ENCODE measurements at regions not wholly inside any gene's neighbourhood (a gene's known extent, or its start where the extent isn't known, plus 50 kb on each side); places are given as distances from the start of the nearest gene placed in this dataset.

DNA sequence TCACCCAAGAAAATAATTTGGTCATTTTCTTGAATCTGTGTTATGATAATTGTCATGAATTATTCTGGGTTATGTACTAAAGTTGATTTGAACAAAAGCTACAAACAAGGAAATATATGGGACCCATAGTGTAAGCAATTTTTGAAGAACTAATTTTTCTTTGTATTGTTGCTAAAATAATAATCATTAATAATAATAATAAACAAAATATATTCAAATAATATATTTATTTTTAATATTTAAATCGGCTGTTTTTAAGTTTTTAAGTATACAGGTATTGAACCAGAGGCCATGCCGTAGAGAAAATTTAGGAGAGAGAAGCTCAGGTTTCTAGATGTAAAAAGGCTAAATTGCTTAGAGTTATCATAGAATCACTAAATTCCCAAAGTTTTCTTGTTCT is 747.3 kb downstream of the LUZP2 start:
- TF ChIP-seq POLR2A (IDR thresholded peaks at IDR 0.05), result no peak
- TF ChIP-seq, protein P1, sequence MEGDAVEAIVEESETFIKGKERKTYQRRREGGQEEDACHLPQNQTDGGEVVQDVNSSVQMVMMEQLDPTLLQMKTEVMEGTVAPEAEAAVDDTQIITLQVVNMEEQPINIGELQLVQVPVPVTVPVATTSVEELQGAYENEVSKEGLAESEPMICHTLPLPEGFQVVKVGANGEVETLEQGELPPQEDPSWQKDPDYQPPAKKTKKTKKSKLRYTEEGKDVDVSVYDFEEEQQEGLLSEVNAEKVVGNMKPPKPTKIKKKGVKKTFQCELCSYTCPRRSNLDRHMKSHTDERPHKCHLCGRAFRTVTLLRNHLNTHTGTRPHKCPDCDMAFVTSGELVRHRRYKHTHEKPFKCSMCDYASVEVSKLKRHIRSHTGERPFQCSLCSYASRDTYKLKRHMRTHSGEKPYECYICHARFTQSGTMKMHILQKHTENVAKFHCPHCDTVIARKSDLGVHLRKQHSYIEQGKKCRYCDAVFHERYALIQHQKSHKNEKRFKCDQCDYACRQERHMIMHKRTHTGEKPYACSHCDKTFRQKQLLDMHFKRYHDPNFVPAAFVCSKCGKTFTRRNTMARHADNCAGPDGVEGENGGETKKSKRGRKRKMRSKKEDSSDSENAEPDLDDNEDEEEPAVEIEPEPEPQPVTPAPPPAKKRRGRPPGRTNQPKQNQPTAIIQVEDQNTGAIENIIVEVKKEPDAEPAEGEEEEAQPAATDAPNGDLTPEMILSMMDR (IDR thresholded peaks at IDR 0.05), result no peak
